ENCODE measurements at regions not wholly inside any gene's neighbourhood (a gene's known extent, or its start where the extent isn't known, plus 50 kb on each side); places are given as distances from the start of the nearest gene placed in this dataset.

- no peak for DNase-seq (ENCODE audit: low read depth)
Observed at GRCh38 chr18:28399781-28400362, 222.9 kb upstream of the CDH2 start.

GRCh38 chr18:28398471-28398870 is 221.5 kb upstream of the CDH2 start:
- DNase-seq (ENCODE audit: low read depth) = no peak

GRCh38 chr18:28390022-28390421 is 213.1 kb upstream of the CDH2 start:
- no peak for DNase-seq (ENCODE audit: low read depth)

GRCh38 chr18:28382215-28382879 is 205.4 kb upstream of the CDH2 start:
- DNase-seq (ENCODE audit: low read depth) = no peak

- DNase-seq (ENCODE audit: low read depth) = no peak
Observed at GRCh38 chr18:28372186-28372585, 195.3 kb upstream of the CDH2 start.

GRCh38 chr18:28366676-28367075 is 189.7 kb upstream of the CDH2 start:
- DNase-seq (ENCODE audit: low read depth) = no peak

GRCh38 chr18:28365411-28365831 is 188.5 kb upstream of the CDH2 start:
- no peak for DNase-seq (ENCODE audit: low read depth)

GRCh38 chr18:28363124-28363523 is 186.2 kb upstream of the CDH2 start:
- no peak for DNase-seq (ENCODE audit: low read depth)

- DNase-seq (ENCODE audit: low read depth) = no peak
Observed at GRCh38 chr18:28359176-28359575, 182.2 kb upstream of the CDH2 start.

- DNase-seq (ENCODE audit: low read depth) = no peak
Observed at GRCh38 chr18:28357766-28358401, 181.0 kb upstream of the CDH2 start.

GRCh38 chr18:28350821-28351220 is 173.9 kb upstream of the CDH2 start:
- DNase-seq (ENCODE audit: low read depth) = no peak

- no peak for DNase-seq (ENCODE audit: low read depth)
Observed at GRCh38 chr18:28342231-28342630, 165.3 kb upstream of the CDH2 start.

- DNase-seq (ENCODE audit: low read depth) = no peak
Observed at GRCh38 chr18:28338316-28338715, 161.4 kb upstream of the CDH2 start.

- no peak for DNase-seq (ENCODE audit: low read depth)
Observed at GRCh38 chr18:28334516-28334915, 157.6 kb upstream of the CDH2 start.

GRCh38 chr18:28332071-28332470 is 155.1 kb upstream of the CDH2 start:
- no peak for DNase-seq (ENCODE audit: low read depth)

- DNase-seq (ENCODE audit: low read depth) = no peak
Observed at GRCh38 chr18:28331551-28331950, 154.6 kb upstream of the CDH2 start.

GRCh38 chr18:28313602-28314001 is 136.7 kb upstream of the CDH2 start:
- no peak for DNase-seq (ENCODE audit: low read depth)

- DNase-seq (ENCODE audit: low read depth) = no peak
Observed at GRCh38 chr18:28288784-28289183, 111.9 kb upstream of the CDH2 start.

- DNase-seq (ENCODE audit: low read depth) = no peak
Observed at GRCh38 chr18:28287146-28287545, 110.2 kb upstream of the CDH2 start.

- no peak for DNase-seq (ENCODE audit: low read depth)
Observed at GRCh38 chr18:28284132-28284531, 107.2 kb upstream of the CDH2 start.

- DNase-seq (ENCODE audit: low read depth) = no peak
Observed at GRCh38 chr18:28281400-28281799, 104.5 kb upstream of the CDH2 start.

- DNase-seq (ENCODE audit: low read depth) = no peak
Observed at GRCh38 chr18:28269750-28270149, 92.8 kb upstream of the CDH2 start.

- DNase-seq (ENCODE audit: low read depth) = no peak
Observed at GRCh38 chr18:28267878-28268625, 91.1 kb upstream of the CDH2 start.

Measured in GM04503 (cell line).